ENCODE measurements at regions not wholly inside any gene's neighbourhood (a gene's known extent, or its start where the extent isn't known, plus 50 kb on each side); places are given as distances from the start of the nearest gene placed in this dataset.

DNA sequence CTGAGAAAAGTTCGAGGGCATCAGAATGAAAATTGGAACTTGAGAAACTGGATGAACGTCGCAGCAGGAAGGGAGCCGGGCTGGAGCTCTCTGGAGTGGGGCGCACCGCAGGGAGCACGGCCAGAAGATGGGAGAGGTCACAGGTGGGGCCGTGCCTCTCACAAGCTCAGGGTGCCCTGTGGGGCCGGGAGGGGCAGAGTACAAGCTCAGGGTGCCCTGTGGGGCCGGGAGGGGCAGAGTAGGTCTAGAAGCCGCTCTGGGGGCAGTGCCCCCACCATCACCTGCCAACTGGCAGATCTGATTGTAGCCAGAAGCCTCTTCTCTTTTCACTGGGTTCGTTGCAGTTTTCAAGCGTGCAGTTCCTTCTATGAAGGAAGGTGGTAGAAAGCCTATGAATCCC lies 61.1 kb upstream of the SNX9 start:
- no peak for TF ChIP-seq POLR2A (IDR thresholded peaks at IDR 0.05)
- no peak for TF ChIP-seq EP300 (IDR thresholded peaks at IDR 0.05)
- TF ChIP-seq CTCF (IDR thresholded peaks at IDR 0.05), result no peak
- Histone ChIP-seq H3K36me3 (no peaks in the 10 kb centered on the region), H3K27me3 (no peaks in the 10 kb centered on the region), H3K9me3 (no peaks in the 10 kb centered on the region), H3K4me1 (ENCODE audit: insufficient read depth) (peaks cover 10% of the 10 kb centered on the region), H3K4me3 (no peak overlapping the region), H3K27ac (no peak overlapping the region)
- DNase-seq, result no peak
- 89 to 94% (median 93%) methylated on average over 13 of the region's 13 CpGs for WGBS, 3 donors
- intact Hi-C loops (cut with DNase I), result loop anchor here in 1 of 4 donors (10.0 kb wide), 1 partner anchor 103 kb away; no protein-coding TSS in a partner anchor

- no peak overlapping the region for H3K27ac ChIP-seq
- intact Hi-C loops (cut with DNase I), result loop anchor here in 1 of 4 donors (10.0 kb wide), 1 partner anchor 102 kb away; no protein-coding TSS in a partner anchor
- 63 to 66% (median 63%) methylated on average over 7 of the region's 7 CpGs for WGBS, 3 donors
- DNase-seq, result no peak
- no peaks in the 10 kb centered on the region for H3K9me3 ChIP-seq
- H3K4me3 ChIP-seq, result no peak overlapping the region
- peaks cover 10% of the 10 kb centered on the region for H3K4me1 ChIP-seq (ENCODE audit: insufficient read depth)
- H3K36me3 ChIP-seq, result no peaks in the 10 kb centered on the region
- no peaks in the 10 kb centered on the region for H3K27me3 ChIP-seq
- no peak for TF ChIP-seq CTCF (IDR thresholded peaks at IDR 0.05)
- no peak for TF ChIP-seq POLR2A (IDR thresholded peaks at IDR 0.05)
- TF ChIP-seq EP300 (IDR thresholded peaks at IDR 0.05), result no peak
Observed at GRCh38 chr6:157762636-157763035, 60.4 kb upstream of the SNX9 start.

- no peaks in the 10 kb centered on the region for H3K36me3 ChIP-seq
- peaks cover 10% of the 10 kb centered on the region for H3K4me1 ChIP-seq (ENCODE audit: insufficient read depth)
- DNase-seq, result peak; percentile 37 to 57 (median 56)
- no peak overlapping the region for H3K27ac ChIP-seq
- no peak overlapping the region for H3K4me3 ChIP-seq
- WGBS, 3 donors, result 76 to 83% (median 76%) methylated on average over 13 of the region's 13 CpGs
- H3K9me3 ChIP-seq, result no peaks in the 10 kb centered on the region
- TF ChIP-seq POLR2A (IDR thresholded peaks at IDR 0.05), result no peak
- no peak for TF ChIP-seq EP300 (IDR thresholded peaks at IDR 0.05)
- no peak for TF ChIP-seq CTCF (IDR thresholded peaks at IDR 0.05)
- no peaks in the 10 kb centered on the region for H3K27me3 ChIP-seq
- intact Hi-C loops (cut with DNase I), result loop anchor here in 1 of 4 donors (10.0 kb wide), 1 partner anchor 101 kb away; no protein-coding TSS in a partner anchor
Observed at GRCh38 chr6:157763129-157763903, 59.7 kb upstream of the SNX9 start.

GRCh38 chr6:157763904-157764177 lies 59.2 kb upstream of the SNX9 start:
- TF ChIP-seq POLR2A (IDR thresholded peaks at IDR 0.05) (no peak), CTCF (IDR thresholded peaks at IDR 0.05) (no peak), EP300 (IDR thresholded peaks at IDR 0.05) (no peak)
- Histone ChIP-seq H3K27ac (peak overlapping the region in 1 of 2 donors; percentile 7), H3K36me3 (no peaks in the 10 kb centered on the region), H3K27me3 (no peaks in the 10 kb centered on the region), H3K4me3 (no peak overlapping the region), H3K9me3 (no peaks in the 10 kb centered on the region), H3K4me1 (ENCODE audit: insufficient read depth) (peaks cover 10% of the 10 kb centered on the region)
- no peak for DNase-seq
- 64 to 77% (median 66%) methylated on average over 3 of the region's 3 CpGs for WGBS, 3 donors
- intact Hi-C loops (cut with DNase I), result loop anchor here in 1 of 4 donors (10.0 kb wide), 1 partner anchor 101 kb away; no protein-coding TSS in a partner anchor

Measured in ovary (tissue), 7 donors.